Bronchial epithelial cell (primary cell): ENCODE measurements at regions not wholly inside any gene's neighbourhood (a gene's known extent, or its start where the extent isn't known, plus 50 kb on each side); places are given as distances from the start of the nearest gene placed in this dataset.

Experiments used
- DNase-seq: peaks from one replicate; pipeline ENCODE4 v3.0.0-alpha.2; 2010; ENCODE audit warnings: low read depth
- FAIRE-seq: peaks from 2 replicates; lab custom pipeline; 2011; peaks lifted over from hg19 to GRCh38; lab: Jason Lieb, UNC
- H3K27me3 ChIP-seq: 2 replicates; pipeline ENCODE4 v1.5.1; 2011; ENCODE audit warnings: low read length; ENCODE audit not compliant: control insufficient read depth, insufficient read depth
- H3K36me3 ChIP-seq: 2 replicates; pipeline ENCODE4 v1.5.1; 2011; ENCODE audit warnings: low read length; ENCODE audit not compliant: control insufficient read depth, insufficient read depth
- H3K4me3 ChIP-seq: 2 replicates; pipeline ENCODE4 v1.5.1; 2011; ENCODE audit warnings: mild to moderate bottlenecking, low read depth, low read length, control low read depth
- TF ChIP-seq, protein P1 (sequence below): IDR thresholded peaks from 2 replicates; pipeline ENCODE4 v1.5.1; 2011; ENCODE audit warnings: mild to moderate bottlenecking, moderate library complexity, low read length, control low read depth, inconsistent platforms; ENCODE audit not compliant: insufficient read depth, severe bottlenecking

DNA sequence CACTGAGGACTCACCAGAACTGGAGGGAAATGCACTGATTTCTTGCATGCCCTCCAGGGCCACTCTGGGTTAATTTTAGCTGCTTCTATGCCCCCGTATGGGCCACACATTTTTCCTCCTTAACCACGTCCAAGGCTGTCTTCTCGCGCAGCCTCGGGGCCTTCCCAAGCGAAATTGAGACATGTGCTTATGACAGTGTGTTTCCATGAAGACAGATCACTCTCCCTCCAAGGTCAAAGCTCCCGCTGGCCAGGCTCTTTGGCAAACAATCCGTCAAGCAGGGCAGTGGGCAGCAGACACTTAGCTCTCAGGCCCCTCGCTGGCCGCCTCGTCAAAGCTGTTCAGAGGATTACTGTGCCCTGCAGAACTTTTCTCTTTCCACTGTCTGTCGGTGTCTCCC, 243.0 kb upstream of the N4BP1 start:
- FAIRE-seq (no peak), DNase-seq (no peak)
- TF ChIP-seq, protein P1, sequence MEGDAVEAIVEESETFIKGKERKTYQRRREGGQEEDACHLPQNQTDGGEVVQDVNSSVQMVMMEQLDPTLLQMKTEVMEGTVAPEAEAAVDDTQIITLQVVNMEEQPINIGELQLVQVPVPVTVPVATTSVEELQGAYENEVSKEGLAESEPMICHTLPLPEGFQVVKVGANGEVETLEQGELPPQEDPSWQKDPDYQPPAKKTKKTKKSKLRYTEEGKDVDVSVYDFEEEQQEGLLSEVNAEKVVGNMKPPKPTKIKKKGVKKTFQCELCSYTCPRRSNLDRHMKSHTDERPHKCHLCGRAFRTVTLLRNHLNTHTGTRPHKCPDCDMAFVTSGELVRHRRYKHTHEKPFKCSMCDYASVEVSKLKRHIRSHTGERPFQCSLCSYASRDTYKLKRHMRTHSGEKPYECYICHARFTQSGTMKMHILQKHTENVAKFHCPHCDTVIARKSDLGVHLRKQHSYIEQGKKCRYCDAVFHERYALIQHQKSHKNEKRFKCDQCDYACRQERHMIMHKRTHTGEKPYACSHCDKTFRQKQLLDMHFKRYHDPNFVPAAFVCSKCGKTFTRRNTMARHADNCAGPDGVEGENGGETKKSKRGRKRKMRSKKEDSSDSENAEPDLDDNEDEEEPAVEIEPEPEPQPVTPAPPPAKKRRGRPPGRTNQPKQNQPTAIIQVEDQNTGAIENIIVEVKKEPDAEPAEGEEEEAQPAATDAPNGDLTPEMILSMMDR = no peak
- H3K27me3 ChIP-seq = no peaks in the 10 kb centered on the region
- no peak overlapping the region for H3K4me3 ChIP-seq
- no peaks in the 10 kb centered on the region for H3K36me3 ChIP-seq

DNA sequence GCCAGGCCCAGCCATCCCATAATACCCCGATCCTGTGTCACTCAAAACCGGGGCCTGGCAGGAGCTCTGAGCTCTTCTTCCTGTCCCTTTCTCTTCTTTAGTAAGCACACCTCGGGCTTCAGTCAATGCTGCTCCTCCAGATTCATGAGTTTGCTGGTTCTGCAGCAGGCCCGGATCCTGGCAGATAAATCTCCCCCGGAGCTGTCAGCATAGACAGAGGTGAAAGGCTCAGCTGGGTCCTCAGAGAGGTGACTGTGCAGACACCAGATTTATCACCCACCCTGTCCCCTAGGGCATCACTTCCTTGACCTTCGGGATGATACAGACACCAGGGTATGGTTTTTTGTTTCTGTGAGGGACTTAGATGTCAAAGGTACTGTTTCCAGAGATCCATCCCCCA, 242.5 kb upstream of the N4BP1 start:
- Histone ChIP-seq H3K27me3 (no peaks in the 10 kb centered on the region), H3K4me3 (no peak overlapping the region), H3K36me3 (no peaks in the 10 kb centered on the region)
- no peak for FAIRE-seq
- TF ChIP-seq, protein P1 = no peak
- DNase-seq = no peak

DNA sequence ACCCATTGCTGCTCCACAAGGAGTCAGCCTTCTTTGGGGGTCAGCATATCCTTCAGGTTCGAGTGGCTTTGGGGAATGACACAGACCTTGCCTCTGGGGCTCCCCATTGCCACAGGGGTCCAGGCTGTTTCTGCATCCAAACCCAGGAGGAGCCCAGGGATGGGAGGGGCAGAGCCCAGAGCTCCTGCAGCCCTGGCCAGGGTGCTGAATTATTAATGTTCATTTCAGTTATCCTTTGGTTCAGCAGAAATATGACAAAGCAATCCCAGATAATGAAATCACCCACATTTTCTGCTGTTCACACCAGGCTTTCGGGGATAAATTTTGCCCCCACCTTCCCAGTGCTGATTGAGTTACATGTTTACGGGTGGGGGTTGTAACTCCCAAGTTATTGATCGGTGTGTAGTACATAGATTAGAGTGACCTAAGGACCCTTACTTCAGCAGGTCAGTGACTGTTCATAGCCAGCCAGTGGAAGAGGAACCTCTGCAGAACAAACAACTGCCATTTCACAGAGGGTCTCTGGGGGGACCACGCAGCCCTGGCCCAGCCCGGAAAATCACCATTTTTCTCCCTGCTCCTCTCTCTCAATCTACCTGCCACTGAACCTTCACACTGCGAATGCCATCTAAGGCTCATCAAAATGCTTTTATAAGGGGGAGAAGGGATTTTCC, 240.3 kb upstream of the N4BP1 start:
- TF ChIP-seq, protein P1 = no peak
- FAIRE-seq = no peak

DNA sequence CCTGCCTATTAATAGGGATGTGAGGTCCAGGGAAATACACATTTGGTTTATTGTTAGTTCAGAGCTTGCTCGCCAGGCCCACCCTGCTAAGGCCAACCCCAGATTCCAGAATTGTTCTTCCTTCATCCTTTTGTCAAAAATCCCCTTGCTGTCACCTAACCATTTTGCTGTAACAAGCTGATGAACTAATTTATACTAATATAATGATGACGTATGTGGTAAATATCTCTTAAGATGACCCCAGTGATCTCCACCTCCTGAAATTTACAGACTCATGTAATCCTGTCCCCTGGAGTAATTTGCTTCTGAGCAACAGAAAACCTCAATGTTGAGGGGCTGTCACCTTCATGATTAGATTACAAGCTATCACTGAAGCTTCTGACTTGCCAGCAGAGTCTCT, 236.3 kb upstream of the N4BP1 start:
- H3K27me3 ChIP-seq = no peaks in the 10 kb centered on the region
- TF ChIP-seq, protein P1 = no peak
- no peak for FAIRE-seq
- H3K36me3 ChIP-seq = no peaks in the 10 kb centered on the region
- DNase-seq = no peak
- H3K4me3 ChIP-seq = no peak overlapping the region

More for the DNA sequence above, 240.3 kb upstream of the N4BP1 start:
- no peaks in the 10 kb centered on the region for H3K27me3 ChIP-seq
- no peak for DNase-seq
- no peak overlapping the region for H3K4me3 ChIP-seq
- no peaks in the 10 kb centered on the region for H3K36me3 ChIP-seq

DNA sequence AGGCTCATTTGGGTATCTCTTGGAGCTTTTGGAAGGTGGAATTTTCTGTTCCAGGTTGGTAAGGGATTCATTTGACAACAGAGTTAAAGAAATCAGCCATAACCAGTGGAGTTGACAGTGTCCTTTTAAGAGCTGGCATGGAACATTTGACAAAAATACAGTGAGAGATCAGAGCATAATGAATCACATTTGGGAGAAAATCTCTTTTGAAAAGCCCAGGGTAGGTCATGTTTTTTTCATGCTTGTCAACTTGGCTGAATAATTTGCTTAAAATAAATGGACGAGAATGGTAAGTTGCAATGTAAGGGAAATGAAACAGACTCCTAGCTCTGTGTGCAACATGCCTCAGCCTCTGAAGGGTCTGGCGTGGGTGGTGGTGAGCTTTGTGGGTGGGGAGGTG, 235.3 kb upstream of the N4BP1 start:
- no peak overlapping the region for H3K4me3 ChIP-seq
- no peaks in the 10 kb centered on the region for H3K36me3 ChIP-seq
- TF ChIP-seq, protein P1 = no peak
- DNase-seq (no peak), FAIRE-seq (no peak)
- no peaks in the 10 kb centered on the region for H3K27me3 ChIP-seq

DNA sequence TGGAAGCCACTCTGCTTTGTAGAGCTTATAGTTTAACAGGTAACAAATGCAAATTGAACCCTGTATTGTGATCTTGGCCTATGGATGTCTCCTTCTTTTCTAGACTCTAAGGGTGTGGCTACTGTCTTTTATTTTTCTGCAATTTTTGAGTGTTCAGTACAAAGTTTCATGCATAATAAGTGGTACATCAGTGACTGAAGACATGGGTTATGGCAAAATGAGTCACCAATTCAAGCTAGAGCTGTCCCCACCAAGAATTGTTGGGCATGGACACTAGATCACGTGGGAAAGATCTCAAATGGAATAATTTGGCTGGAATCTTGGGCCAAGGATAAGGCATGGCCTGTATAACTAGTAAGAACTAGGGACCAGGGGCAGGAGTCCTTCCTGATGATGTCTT, 228.4 kb upstream of the N4BP1 start:
- FAIRE-seq (no peak), DNase-seq (no peak)
- no peaks in the 10 kb centered on the region for H3K27me3 ChIP-seq
- no peaks in the 10 kb centered on the region for H3K36me3 ChIP-seq
- TF ChIP-seq, protein P1 = no peak
- H3K4me3 ChIP-seq = no peak overlapping the region
